Sciatic nerve (tissue), 2 donors: ENCODE measurements at regions not wholly inside any gene's neighbourhood (a gene's known extent, or its start where the extent isn't known, plus 50 kb on each side); places are given as distances from the start of the nearest gene placed in this dataset.

Experiments
- ATAC-seq: fragments of 200-7000 bp; cut with Tn5 transposase; one replicate; pipeline ENCODE4 v1.9.1; 2020; ENCODE audit warnings: mild to moderate bottlenecking, moderate library complexity
- DNase-seq: peaks from one replicate; pipeline ENCODE4 v3.0.0-alpha.2; 2020; ENCODE audit warnings: low spot score
- intact Hi-C: fragments of 100-400 bp; cut with DNase I; formaldehyde crosslinking; loops from one replicate; pipeline ENCODE4 v1.14.2; 2022
- donor health status: DM: no; HTN: no; CAD: no.
- donor health status: DM: no; HTN: no; CAD: no.

GRCh38 chr17:12599186-12599920, 66.3 kb upstream of the MYOCD start:
- intact Hi-C loops = no loop called here
- no peak for ATAC-seq
- no peak for DNase-seq

DNA sequence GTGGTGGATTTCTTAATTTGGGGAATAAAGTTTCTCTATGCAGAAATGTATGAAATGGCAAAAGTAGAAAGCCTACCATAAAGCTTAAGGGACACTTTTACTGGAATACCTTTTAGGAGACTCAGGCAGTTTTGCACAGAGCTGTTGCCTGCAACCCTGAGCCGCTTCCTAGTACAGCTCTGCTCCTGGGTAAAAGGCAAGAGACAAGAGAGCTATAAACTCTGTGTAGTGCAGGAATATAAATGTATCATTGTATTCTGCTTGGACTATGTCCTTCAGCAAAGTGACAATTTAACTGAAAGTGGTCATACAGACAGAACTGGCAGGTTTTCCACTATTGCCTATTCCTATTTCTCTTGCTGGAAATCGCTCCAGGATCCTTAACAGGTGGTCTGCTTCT, 65.3 kb upstream of the MYOCD start:
- no peak for DNase-seq
- no peak for ATAC-seq
- intact Hi-C loops = no loop called here

GRCh38 chr17:12603566-12603965, 62.1 kb upstream of the MYOCD start:
- ATAC-seq (no peak), DNase-seq (no peak)
- intact Hi-C loops = no loop called here

GRCh38 chr17:12605222-12605621, 60.5 kb upstream of the MYOCD start:
- ATAC-seq = no peak
- intact Hi-C loops = no loop called here
- DNase-seq = no peak

GRCh38 chr17:12613566-12613965, 52.1 kb upstream of the MYOCD start:
- ATAC-seq (no peak), DNase-seq (no peak)
- intact Hi-C loops = no loop called here
